HPDE6-E6E7 (cell line): ENCODE measurements at regions not wholly inside any gene's neighbourhood (a gene's known extent, or its start where the extent isn't known, plus 50 kb on each side); places are given as distances from the start of the nearest gene placed in this dataset.
A peak's percentile ranks its signal among the peaks of the same experiment; 100 is the strongest.

Experiments used
- DNase-seq: peaks from one replicate; pipeline ENCODE4 v3.0.0; 2011; ENCODE audit warnings: missing footprints; ENCODE audit errors: extremely low spot score

GRCh38 chr2:164090533-164090932, 354.7 kb upstream of the FIGN start:
- DNase-seq = no peak

DNA sequence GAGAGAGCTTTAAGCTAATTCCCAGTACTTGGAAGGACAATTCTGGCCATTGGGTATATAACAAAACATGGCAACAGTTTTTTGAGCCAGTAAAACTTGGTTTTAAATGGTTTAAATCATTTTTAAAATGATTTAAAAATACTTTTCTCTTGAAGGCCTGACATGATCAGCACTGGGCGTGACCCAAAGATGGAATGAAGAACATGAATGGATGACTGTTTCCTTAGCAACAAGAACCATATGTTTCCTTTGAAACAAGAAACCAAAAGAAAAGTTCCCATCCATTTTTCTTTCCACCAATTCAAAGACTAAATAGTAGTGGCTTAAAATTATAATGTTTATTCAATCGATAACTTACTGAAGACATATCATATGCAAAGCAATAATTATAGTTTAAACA, 348.3 kb upstream of the FIGN start:
- DNase-seq = no peak

- DNase-seq = no peak
These were observed 344.7 kb upstream of the FIGN start for GRCh38 chr2:164080486-164080885.

- DNase-seq = no peak
These were observed 343.4 kb upstream of the FIGN start for GRCh38 chr2:164079258-164079657.

DNA sequence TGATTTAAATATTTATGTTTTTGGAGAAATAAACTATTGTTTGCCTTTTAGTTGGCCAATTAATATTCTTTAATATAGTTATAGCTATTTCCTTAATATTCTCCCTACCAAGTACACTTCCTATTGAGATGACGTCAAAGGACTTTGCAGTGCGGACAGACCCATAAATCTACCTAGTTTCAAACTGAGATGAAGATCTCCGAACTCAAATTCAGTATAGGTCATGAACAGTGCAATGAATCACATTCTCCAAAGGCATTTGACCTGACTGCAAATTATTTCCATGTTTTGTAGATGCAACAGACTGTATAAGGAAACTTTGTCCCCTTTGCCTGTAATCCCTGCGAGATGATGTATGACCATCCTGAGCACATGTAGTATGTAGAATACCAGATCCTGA, 342.6 kb upstream of the FIGN start:
- DNase-seq = no peak

- DNase-seq = no peak
These were observed 337.6 kb upstream of the FIGN start for GRCh38 chr2:164073101-164074074.

DNA sequence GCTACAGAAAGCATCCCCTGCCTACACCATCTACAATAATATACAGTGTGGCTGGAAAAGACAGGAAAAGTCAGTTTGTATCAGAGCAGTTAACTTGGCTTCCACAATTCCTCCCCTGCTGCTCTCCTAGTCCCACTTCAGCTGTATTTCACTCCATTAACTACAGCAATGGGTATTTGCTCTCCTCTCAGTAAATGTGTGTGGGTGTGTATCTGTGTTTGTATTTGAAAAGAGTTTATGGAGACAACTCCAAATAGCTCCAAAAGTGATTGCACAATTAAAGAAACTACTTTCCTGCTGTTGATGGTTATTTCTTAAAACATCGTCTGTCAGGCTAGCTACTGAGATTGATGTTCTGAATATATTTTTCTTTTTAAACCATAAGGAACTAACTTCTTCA, 333.7 kb upstream of the FIGN start:
- no peak for DNase-seq

- no peak for DNase-seq
These were observed 332.3 kb upstream of the FIGN start for GRCh38 chr2:164068063-164068462.

DNA sequence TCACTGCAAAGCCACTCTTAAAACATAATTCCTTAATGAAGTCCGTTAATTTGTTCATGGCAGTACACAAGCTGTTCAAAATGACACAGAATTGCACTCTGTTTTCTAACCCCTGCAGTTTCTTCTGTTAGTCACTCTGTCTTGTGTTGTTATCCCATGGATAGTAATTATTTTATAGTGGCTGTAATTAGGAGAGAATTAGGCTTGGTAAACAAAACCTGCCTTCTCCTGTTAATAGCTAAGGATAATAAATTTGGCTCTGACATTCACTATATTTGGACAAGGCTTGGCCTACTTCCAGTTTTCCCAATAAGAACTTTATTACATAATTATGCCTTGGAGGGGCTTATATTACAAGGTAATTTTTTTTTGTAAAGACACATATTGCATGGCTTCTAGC, 330.3 kb upstream of the FIGN start:
- no peak for DNase-seq

DNA sequence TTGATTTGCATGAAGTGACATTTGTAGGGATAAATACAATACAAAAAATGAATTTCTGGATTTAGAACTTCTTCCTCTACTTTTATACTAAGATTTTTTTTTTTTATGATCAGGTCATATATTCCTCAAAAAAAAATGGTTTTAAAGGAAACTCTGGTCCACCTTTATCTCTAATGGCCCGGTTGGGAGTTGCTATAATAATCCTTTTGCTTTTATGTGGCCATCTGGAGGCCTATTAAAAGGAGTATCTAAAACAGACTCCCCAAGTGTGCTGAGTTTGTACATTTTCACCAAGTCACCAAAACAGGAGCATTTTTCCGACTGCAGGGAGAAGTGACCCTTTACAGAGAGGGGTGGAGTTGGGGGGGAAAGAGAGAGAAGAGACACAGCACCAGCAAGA, 329.2 kb upstream of the FIGN start:
- no peak for DNase-seq

DNA sequence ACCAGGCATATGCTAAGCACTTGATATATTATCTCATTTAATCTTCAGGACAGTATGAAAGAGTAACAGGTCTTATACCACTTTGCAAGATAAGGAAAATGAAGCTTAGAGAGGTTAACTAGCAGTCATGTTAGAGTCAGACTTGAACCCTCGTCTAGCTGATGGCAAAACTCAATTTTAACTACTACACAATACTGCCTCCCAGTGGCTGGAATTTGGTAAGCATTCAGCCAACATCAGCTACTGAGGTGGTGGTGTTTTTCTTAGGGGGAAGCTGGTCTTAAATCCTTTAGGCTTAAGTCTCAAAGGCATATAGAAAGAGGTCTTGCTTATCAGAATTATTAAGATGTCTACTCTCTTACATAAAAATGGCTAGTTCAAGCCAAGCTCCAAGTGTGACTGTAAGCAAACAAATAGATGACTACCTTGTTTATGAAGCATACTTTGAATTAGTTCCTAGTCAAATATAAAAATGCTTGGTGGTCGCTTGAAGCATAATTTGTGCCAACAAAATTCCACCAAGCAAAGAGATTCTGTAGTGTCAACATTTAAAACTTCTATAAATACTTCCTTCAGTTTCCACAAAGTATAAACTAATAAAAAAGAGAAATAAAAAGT, 325.4 kb upstream of the FIGN start:
- peak; percentile 7 for DNase-seq

DNA sequence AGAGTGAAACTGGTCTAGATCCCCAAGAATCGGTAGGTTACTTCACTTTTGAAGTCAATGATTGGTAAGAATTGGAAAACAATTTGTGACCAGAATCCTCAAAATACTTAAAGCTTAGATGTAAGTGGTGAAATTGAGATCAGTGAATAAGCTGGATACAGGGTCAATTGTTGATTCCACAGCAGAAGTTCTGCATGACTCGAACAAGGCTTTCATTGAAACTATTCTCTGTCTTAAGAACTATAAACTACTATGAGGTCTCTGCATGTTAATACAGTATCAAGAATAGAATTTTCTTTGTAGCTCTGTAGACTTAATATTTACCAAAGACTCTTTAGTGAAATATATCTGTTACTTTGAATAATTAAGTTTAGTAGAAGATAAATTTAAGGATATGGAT, 324.2 kb upstream of the FIGN start:
- DNase-seq = no peak

GRCh38 chr2:164055623-164056022, 319.8 kb upstream of the FIGN start:
- DNase-seq = no peak

- DNase-seq = no peak
These were observed 318.8 kb upstream of the FIGN start for GRCh38 chr2:164054651-164055050.

DNA sequence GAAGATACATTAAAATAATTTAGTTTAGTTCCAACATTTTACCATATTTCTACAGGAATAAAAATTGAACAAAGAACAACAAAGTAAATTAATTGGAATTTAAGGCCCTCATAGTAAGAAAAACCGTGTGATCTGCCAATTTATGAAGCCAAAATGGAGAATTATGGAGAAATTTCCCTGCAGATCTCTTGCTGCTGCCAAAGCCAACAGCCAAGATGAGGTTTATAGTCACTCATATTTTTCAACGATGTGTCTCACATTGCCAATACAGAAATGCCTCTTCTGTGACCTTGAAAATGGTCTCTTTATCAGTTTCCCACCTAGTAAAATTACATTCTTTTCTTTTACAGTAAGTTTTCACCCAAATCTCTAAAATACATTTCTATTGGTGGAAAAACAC, 317.2 kb upstream of the FIGN start:
- DNase-seq = no peak

DNA sequence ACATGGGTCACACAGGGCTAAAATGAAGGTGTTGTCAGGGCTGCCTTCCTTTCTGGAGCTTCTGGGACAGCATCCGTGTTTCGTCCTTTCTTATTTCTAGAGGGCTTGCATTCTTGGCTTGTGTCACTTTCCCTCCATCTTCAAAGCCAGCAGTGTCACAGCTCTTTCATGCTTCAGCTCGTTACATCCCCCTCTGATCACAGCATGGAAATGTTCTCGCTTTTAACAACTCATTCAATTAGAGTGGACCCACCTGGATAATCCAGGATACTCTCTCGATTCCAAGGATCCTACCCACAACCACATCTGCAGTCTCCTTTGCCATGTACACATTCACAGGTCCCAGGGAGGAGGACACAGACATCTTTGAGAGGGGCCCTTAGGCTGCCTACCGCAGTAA, 316.2 kb upstream of the FIGN start:
- no peak for DNase-seq

DNA sequence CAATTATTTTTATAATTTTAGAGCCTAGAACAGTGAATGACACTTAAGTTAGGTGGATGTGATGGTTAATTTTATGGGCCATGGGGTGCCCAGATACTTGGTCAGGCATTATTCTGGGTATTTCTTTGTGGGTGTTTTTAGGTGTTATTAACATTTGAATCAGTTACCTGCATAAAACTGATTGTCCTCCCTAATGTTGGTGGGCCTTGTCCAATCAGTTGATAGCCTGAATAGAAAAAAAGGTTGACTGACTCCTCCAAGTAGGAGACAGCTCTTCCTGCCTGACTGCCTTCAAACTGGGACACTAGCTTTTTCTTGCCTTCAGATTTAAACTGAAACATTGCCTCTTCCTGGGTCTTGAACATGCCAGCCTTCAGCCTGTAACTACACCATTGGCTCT, 312.9 kb upstream of the FIGN start:
- DNase-seq = no peak

GRCh38 chr2:164046040-164046439, 310.2 kb upstream of the FIGN start:
- no peak for DNase-seq

DNA sequence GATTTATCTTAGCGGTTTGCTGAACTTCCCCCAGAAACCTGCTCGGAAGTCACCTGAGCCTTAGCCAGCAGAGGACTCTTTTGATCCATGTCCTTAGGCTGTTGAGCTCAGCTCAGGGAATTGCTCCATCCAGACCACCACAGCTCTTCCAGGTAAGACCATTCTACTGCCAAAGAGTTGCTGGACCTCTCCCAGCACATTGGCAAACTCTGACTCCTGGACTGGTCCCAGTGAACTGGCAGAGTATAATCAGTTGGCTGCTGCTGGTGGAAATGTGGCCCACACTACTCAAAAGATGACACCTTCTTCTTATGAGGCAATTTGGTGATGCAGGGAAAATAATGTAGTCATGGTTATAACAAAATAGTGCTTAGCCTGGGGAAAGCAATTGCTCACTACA, 308.8 kb upstream of the FIGN start:
- no peak for DNase-seq

DNA sequence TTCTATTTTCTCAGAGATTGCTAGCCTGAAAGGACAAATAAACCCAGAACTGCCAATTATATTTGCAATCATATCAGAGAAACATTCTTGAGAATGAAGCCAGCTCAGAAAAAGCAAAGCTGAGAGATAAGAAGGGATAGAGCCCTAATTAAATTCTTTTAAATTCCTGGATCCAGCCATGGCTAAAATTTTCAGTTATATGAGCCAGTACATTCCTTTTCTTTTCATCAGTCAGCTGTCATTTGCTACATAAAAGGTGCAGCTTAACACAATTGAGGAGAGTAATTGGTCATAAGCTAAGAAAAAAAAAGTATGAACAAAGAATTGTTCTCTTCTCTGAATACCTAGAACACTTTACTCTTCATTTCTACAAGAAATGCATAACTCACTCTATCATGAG, 303.5 kb upstream of the FIGN start:
- DNase-seq = no peak

DNA sequence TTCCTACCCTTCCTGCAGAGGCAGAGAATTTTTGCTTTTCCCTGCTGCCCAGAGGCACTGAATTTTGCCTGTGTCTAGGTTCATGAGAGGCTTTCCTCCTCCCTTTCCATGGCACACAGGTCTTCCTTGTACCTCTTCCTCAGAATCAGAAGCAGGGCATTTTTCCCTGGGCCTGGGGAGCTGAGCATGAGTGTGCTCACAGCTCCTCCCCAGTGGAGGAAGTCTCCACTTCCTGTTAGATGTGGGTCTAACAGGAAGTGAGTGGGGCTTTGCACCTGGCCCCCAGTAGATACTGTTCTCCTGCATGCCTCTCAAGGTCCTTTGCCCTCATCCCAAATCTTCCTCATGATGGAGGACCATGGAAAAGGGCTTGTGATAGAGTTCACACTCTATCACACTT, 297.2 kb upstream of the FIGN start:
- no peak for DNase-seq

- DNase-seq = no peak
These were observed 294.8 kb upstream of the FIGN start for GRCh38 chr2:164030623-164031022.

DNA sequence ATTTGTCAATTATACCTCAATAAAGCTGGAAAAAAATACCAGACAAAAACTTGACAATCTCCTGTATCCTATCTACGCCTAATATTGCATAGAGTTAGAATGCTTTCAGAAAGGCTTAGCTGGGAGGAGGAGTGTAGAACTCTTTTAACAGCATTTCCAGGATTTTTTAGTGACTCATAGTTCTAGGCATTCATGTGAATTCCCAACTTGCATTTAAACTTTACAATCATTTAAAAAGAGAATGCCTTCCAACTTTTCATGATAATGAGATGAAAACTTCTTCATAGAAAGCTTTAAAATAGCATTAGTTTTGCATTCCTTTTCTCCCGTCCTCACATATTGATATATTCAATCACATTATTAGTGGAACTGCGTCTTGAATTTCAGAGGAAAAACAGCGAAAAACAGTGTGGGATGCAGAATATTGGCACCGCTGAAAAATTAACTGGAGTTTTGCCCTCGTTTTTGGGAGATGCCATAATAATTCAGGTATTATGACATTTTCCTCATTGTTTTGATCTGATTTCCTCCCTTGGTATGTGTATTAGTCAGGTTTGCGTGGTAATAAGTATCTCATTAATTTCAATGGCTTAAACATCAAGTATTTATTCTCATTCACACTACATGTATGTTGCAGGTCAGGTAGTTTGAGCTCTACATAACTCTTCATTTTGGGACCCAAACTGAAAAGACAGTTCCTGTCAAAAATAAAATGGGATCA, 293.2 kb upstream of the FIGN start:
- DNase-seq = no peak
